Gastroesophageal sphincter (tissue), 4 donors: ENCODE measurements at regions not wholly inside any gene's neighbourhood (a gene's known extent, or its start where the extent isn't known, plus 50 kb on each side); places are given as distances from the start of the nearest gene placed in this dataset.

Experiments
- ATAC-seq: fragments of 150-250 bp; one replicate; pipeline ENCODE4 v1.9.1; 2016; ENCODE audit warnings: mild to moderate bottlenecking, moderate library complexity
- H3K27ac ChIP-seq, 4 donors: fragments of 200-600 bp; sonication (generic) in 3 of 4; 1 replicate in 3 of 4; 2 replicates in 1 of 4; pipeline ENCODE4 v1.5.1; 2016 to 2019
- H3K27me3 ChIP-seq: fragments of 200-600 bp; sonication (generic); one replicate; pipeline ENCODE4 v1.5.1; 2019
- H3K36me3 ChIP-seq, 2 donors: fragments of 200-600 bp; sonication (generic); one replicate each; pipeline ENCODE4 v1.5.1; 2019; ENCODE audit warnings: control low read depth in 1 of 2
- H3K4me1 ChIP-seq, 3 donors: fragments of 200-600 bp; sonication (generic); 1 replicate in 2 of 3; 2 replicates in 1 of 3; pipeline ENCODE4 v1.5.1; 2016 to 2019; ENCODE audit warnings: control low read depth in 2 of 3
- H3K4me3 ChIP-seq, 2 donors: fragments of 200-600 bp; sonication (generic); one replicate each; pipeline ENCODE4 v1.5.1; 2019; ENCODE audit warnings: mild to moderate bottlenecking in 1 of 2, moderate library complexity in 1 of 2
- H3K9me3 ChIP-seq, 3 donors: fragments of 200-600 bp; sonication (generic); one replicate each; pipeline ENCODE4 v1.5.1; 2017 to 2019; ENCODE audit warnings: control low read depth in 2 of 3
- CTCF ChIP-seq, 4 experiments: fragments of 200-600 bp in 2 of 4; fragments of 450-650 bp in 2 of 4; sonication (generic) in 1 of 4; IDR thresholded peaks; one replicate each; pipeline ENCODE4 v1.5.1; 2017 to 2019; ENCODE audit warnings: antibody characterized with exemption in 4 of 4, mild to moderate bottlenecking in 2 of 4, moderate library complexity in 2 of 4
- EP300 ChIP-seq: sonication (generic); formaldehyde crosslinking; IDR thresholded peaks from one replicate; pipeline ENCODE4 v1.6.1; 2017; ENCODE audit warnings: antibody characterized with exemption, mild to moderate bottlenecking
- POLR2A ChIP-seq, 2 donors: fragments of 450-650 bp; IDR thresholded peaks; one replicate each; pipeline ENCODE4 v1.6.1; 2017; ENCODE audit warnings: antibody characterized with exemption in 2 of 2, mild to moderate bottlenecking in 2 of 2, moderate library complexity in 1 of 2
- POLR2AphosphoS5 ChIP-seq: sonication (generic); formaldehyde crosslinking; IDR thresholded peaks from one replicate; pipeline ENCODE4 v1.6.1; 2017; ENCODE audit warnings: antibody characterized with exemption
- WGBS, 2 donors: methylation state at CpG; one replicate each; pipeline ENCODE4 v1.1.5; 2018; ENCODE audit warnings: low coverage in 1 of 2; 5-methylcytosine and 5-hydroxymethylcytosine counted together

- ATAC-seq = no peak
- Histone ChIP-seq H3K27ac (peak overlapping the region in 1 of 4 donors; percentile 2), H3K9me3 (peaks cover 0 to 4% (median 0%) of the 10 kb centered on the region in 3 donors), H3K27me3 (no peaks in the 10 kb centered on the region), H3K4me1 (peaks cover 0 to 39% (median 9%) of the 10 kb centered on the region in 3 donors), H3K36me3 (no peaks in the 10 kb centered on the region), H3K4me3 (no peak overlapping the region)
- peak; percentile 28 to 72 (median 43) for TF ChIP-seq CTCF (IDR thresholded peaks at IDR 0.05)
- no peak for TF ChIP-seq POLR2AphosphoS5
- WGBS, 2 donors = 57 to 61% methylated on average over 3 to 4 of the region's 6 CpGs
Measured at GRCh38 chr3:101069901-101070798, 76.9 kb upstream of the ABI3BP start.

- H3K9me3 ChIP-seq = no peaks in the 10 kb centered on the region
- H3K27me3 ChIP-seq = no peaks in the 10 kb centered on the region
- no peaks in the 10 kb centered on the region for H3K36me3 ChIP-seq
- H3K27ac ChIP-seq = peak overlapping the region in 1 of 4 donors; percentile 2
- WGBS, 2 donors = 24% methylated on average over 1 of the region's 1 CpG; no CpG with 5 or more reads in 1 of the 2 donors
- no peak for ATAC-seq
- H3K4me3 ChIP-seq = no peak overlapping the region
- H3K4me1 ChIP-seq = peaks cover 0 to 39% (median 11%) of the 10 kb centered on the region in 3 donors
- TF ChIP-seq CTCF (IDR thresholded peaks at IDR 0.05) (no peak), EP300 (no peak), POLR2A (IDR thresholded peaks at IDR 0.05) (no peak), POLR2AphosphoS5 (no peak)
Measured at GRCh38 chr3:101068876-101069606, 75.8 kb upstream of the ABI3BP start.

- Histone ChIP-seq H3K4me3 (no peak overlapping the region), H3K36me3 (no peaks in the 10 kb centered on the region), H3K4me1 (peaks cover 0 to 39% (median 11%) of the 10 kb centered on the region in 3 donors), H3K27ac (peak overlapping the region; percentile 41 to 76 (median 64)), H3K27me3 (no peaks in the 10 kb centered on the region), H3K9me3 (no peaks in the 10 kb centered on the region)
- TF ChIP-seq CTCF (IDR thresholded peaks at IDR 0.05) (no peak), POLR2A (IDR thresholded peaks at IDR 0.05) (no peak), EP300 (no peak), POLR2AphosphoS5 (no peak)
- ATAC-seq = no peak
- WGBS, 2 donors = 13 to 25% methylated on average over 1 of the region's 1 CpG
Measured at GRCh38 chr3:101066711-101067129, 73.5 kb upstream of the ABI3BP start.

- no peaks in the 10 kb centered on the region for H3K36me3 ChIP-seq
- H3K4me1 ChIP-seq = peaks cover 0 to 39% (median 11%) of the 10 kb centered on the region in 3 donors
- peak; percentile 19 for TF ChIP-seq POLR2AphosphoS5
- no peak for TF ChIP-seq CTCF (IDR thresholded peaks at IDR 0.05)
- no peak for TF ChIP-seq POLR2A (IDR thresholded peaks at IDR 0.05)
- TF ChIP-seq EP300 = no peak
- no peaks in the 10 kb centered on the region for H3K27me3 ChIP-seq
- no peak overlapping the region for H3K4me3 ChIP-seq
- peak; percentile 75 for ATAC-seq
- H3K9me3 ChIP-seq = peaks cover 0 to 5% (median 0%) of the 10 kb centered on the region in 3 donors
- 36 to 49% methylated on average over 3 of the region's 3 CpGs for WGBS, 2 donors
- peak overlapping the region; percentile 59 to 76 (median 64) for H3K27ac ChIP-seq
Measured at GRCh38 chr3:101065962-101066361, 72.7 kb upstream of the ABI3BP start.
